ENCODE measurements at regions not wholly inside any gene's neighbourhood (a gene's known extent, or its start where the extent isn't known, plus 50 kb on each side); places are given as distances from the start of the nearest gene placed in this dataset.
"Not testable (repeated sequence)": the region's sequence is repeated elsewhere in the genome, so short reads cannot be mapped to it uniquely, and the experiment has no call there.

DNA sequence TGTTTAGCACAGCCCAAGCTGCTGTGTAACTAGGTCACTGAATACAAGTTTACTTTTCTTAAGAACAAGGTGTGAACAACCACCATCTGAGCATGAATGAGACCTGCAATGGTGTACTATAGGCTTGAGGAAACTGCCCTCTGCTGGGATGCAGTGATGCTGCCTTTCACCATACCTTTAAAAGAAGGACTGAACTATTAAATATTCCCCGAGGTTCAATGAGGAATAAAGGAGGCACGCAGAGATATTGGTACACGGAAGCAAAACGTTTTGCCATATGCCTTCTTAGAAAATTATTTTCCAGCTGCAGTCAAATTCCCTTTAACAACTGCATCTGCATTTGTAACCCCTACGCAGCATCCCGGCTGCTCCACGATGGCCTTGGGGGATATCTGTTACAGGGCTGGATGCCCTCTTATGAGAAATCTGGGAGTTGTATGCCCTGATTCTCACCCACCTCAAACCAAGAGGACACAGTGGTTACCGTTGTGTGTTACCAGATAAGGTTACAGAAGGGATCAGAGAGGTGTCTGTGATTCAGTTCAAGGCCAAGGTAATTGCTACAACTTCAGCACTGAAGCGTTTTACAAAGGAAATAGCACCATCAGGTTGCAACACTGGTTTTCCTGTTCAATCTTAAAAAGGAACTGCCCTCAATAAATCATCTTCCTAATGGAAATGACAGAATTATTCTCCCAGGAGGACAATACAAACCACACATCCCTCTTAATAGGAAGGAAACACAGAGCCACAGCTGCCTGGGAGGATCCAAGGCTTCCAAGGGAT lies 470.5 kb downstream of the LTN1 start:
- peak; percentile 41 for DNase-seq (ENCODE audit: low read depth)

GRCh38 chr21:28518630-28519029 lies 474.0 kb downstream of the LTN1 start:
- peak; percentile 28 for DNase-seq (ENCODE audit: low read depth)

DNA sequence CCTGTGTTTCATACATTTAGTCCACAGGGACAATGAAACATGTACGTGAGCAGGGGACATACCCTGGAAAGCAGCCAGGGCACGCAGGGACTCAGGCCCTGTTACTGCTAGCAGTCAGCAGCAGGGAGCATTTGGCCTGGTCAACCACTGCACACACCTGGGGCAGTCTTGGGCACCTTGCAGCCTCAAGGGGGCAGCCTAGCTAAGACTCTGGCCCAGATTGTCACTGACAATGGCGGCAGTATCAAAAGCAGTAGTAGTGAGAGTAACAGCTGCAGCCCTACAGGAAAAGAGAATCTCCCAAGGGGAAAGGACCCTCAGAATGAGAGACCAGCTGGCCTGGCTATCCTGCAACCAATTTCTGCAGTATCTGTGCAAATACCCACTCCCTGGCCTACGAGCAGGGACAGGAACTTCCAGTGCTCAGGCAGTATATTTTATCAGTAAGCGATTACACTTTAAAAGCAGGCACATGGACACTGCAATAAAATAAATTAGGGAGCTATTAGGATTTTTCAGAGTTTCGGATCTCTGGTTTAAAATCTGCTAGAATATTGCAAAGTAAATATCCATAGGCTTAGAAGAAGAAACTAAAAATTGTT lies 475.6 kb downstream of the LTN1 start:
- DNase-seq (ENCODE audit: low read depth): peak; percentile 69

DNA sequence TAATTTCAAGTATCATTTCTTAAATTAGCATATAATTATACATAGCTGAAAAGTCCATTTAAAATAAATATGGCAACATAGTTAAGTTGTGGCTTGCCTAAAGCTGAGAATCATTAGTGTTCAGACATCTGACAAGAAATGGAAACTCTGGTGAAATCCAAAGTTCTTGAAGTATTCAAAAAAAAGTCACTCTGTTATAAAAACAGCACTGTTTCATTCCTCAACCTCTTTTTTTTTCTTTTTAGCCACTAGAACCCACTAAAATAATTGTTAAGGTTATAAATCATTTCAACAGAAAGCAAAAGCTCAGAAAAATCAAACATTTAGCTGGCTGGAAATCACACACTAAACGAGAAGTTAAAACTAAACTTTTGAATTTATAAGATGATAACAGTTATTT lies 476.7 kb downstream of the LTN1 start:
- DNase-seq (ENCODE audit: low read depth): no peak

GRCh38 chr21:28513428-28513827 lies 479.2 kb downstream of the LTN1 start:
- DNase-seq (ENCODE audit: low read depth): no peak

GRCh38 chr21:28509031-28509430 lies 483.6 kb downstream of the LTN1 start:
- DNase-seq (ENCODE audit: low read depth): no peak

GRCh38 chr21:28508126-28508525 lies 484.6 kb downstream of the LTN1 start:
- DNase-seq (ENCODE audit: low read depth): no peak

DNA sequence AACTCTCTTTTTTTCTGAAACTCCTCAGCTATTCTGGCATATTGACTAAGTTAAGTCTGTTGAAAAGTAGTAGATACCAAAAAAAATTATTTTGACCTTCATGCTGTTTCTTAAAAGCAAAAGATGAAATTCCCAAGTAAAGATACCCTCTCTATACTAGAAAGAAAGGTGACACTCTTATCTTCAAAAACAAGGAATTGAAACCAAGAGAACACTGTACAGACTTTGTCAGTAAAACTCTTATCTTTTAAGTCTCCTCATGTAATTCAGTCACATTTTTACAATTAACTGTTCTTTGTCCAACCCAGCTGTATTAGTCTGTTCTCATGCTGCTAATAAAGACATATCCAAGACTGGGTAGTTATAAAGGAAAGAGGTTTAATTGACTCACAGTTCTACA lies 496.2 kb downstream of the LTN1 start:
- DNase-seq (ENCODE audit: low read depth): no peak

DNA sequence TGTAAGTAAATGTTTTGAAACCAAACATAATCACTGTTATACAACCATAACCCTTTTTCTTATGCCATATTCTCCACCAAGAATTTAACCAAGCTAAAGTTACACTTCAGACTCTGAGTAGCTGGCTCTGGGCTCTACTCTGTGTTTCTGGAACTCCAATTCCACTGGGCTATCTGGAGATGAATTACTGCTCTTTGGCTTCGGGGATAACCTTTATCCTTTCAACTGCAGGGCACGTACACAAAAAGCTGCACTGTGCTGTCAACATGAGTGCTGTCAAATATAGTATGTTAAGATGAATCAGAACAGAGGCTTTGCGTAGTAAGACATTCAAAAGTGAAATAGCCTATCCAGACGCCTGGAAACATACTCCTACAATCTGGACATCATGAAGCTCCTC lies 500.6 kb downstream of the LTN1 start:
- no peak for DNase-seq (ENCODE audit: low read depth)

GRCh38 chr21:28489821-28490350 lies 502.8 kb downstream of the LTN1 start:
- DNase-seq (ENCODE audit: low read depth): no peak

DNA sequence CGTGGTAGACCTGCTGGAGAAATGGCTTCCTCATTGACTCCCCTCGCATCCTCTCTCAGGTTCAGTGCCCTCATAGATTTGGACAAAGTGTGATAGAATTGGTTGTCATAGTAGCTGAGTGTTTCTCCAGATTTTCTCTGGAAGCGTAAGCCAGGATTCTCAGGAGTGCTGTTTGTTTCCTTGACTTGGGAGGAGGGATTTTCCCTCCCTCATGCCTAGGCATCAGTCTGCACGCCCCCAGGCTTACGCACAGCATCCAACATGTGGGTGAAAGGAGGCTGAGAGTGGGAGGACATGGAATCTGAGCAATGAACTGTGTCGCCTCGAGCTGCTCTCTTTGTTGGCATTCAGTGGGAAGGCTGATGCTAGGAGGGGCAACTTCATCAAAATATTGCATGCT lies 503.5 kb downstream of the LTN1 start:
- DNase-seq (ENCODE audit: low read depth): no peak

DNA sequence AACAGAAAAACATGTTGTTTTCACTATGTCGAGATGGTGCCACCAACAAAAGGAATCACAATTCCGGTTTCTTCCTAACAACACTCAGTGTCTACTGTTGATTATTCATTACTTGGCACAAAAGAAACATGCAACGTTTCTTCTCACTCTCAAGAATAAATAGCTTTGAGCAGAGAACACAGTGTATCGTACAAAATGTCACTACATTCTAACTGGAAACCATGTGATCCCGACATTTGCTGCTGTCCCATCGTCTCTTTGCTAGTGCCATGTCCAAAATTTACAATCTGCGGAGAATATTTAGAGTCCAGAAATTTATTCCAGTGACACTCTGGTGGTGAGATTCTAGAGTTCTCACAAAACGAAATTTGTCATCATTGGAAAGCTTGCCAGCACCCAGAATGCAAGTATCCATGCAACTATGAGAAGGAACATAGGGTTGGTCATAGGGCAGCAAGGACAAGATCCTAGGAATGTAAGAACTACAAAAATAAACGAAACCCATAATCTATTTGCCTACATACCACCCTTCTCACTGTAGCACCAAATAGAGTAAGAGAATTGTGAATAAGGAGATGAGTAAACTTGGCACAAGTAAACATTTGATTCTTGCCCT lies 505.1 kb downstream of the LTN1 start:
- DNase-seq (ENCODE audit: low read depth): no peak

DNA sequence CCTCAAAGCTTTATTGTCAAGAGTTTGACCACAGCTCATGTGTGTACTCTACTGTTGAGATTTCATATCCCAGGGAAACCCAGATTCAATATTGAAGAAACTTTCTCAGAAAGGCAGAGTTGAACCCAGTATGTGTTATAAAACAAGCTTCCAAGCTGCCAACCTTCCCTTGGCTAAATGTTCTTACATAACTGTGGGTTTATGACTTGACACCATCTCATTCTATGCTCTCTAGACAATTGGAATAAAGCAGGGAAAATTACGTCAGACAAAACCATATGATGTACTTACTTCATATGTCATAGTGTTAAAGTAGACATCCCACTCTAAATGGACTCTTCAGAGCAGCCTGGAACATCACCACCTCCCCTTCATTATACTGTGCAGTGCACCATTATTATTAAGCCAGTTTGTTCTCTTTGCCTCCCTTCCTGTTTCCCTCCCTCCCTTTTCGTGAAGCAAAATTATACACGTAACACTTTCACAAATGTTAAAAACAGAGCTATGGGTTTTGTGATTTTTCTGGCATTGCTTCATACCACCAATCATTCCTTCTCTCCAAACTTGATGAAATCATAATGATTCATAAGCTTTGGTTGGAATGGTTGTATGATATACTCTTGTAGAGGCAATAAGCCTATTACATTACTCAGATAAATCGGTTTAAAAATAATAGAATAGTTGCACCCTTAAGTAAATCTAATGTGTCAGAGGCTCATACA lies 507.2 kb downstream of the LTN1 start:
- peak; percentile 50 for DNase-seq (ENCODE audit: low read depth)

DNA sequence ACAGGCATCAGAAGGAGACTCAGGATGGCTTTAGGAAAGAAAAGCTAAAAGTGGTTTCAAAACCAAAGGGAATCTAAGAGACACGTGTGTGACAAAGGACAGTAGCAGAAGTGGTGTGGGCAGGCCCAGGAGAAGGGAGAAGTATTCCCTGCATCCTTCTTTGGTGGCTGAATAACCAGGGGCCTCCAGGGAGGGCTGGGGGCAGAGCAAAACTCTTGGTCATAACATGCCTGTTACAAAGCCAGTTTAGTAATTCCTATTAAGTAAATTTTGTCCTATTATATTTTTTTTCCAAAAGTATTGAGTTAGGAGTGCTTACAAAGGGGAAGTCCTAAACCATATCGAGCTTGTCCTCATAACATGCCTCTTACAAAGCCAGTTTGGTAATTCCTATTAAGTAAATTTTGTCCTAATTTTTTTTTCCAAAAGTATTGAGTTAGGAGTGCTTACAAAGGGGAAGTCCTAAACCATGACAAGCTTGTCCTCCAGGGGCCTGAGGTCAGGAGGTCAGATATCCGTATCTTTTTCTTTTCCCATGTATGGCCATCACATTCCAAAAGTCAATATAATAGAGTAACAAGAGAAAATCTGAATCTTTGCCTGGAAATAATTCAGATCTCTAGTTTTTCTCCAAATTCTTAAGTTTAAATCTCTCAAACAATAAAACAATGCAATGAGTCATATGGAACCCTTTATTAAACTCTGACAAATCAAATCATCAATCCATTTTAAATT lies 509.2 kb downstream of the LTN1 start:
- DNase-seq (ENCODE audit: low read depth): no peak

GRCh38 chr21:28482657-28483056 lies 510.0 kb downstream of the LTN1 start:
- DNase-seq (ENCODE audit: low read depth): no peak

- no peak for DNase-seq (ENCODE audit: low read depth)
Observed at GRCh38 chr21:28480470-28480869, 512.2 kb downstream of the LTN1 start.

DNA sequence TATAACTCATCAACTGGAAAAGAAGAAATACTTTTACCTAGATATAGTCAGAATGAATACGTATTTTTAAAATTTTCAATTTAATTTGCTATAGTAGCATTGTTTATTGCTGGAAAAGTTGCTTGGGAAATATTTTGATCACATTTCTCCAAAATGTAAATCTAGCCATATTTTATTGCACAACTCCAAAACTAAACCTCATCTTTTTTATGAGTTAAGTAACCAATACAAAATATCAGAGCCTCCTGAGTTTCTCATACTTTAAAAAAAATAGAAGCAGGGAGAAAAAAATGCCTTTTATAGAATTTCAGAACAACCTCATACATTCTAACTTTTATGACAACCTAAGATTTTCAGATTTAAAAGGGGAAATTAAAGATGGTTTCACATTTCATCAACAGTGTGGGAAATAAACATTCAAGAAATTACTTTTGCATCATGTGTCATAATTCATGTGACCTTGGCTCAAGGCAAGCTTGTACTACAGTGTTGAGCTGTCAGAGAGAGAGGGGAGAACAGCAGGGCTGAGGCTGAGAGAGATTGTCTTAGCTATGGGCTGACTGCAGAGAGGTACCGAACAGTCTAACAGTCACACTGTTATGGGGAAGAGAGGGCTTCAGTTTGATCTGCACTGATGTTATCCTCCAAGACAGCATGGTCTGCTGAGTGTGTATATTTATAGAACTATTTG lies 519.0 kb downstream of the LTN1 start:
- no peak for DNase-seq (ENCODE audit: low read depth)

GRCh38 chr21:28472543-28472942 lies 520.1 kb downstream of the LTN1 start:
- DNase-seq (ENCODE audit: low read depth): not testable (repeated sequence)

- no peak for DNase-seq (ENCODE audit: low read depth)
Observed at GRCh38 chr21:28464988-28465387, 527.7 kb downstream of the LTN1 start.

- no peak for DNase-seq (ENCODE audit: low read depth)
Observed at GRCh38 chr21:28464095-28464494, 528.6 kb downstream of the LTN1 start.

- DNase-seq (ENCODE audit: low read depth): no peak
Observed at GRCh38 chr21:28459193-28459592, 533.5 kb downstream of the LTN1 start.
